ENCODE measurements at regions not wholly inside any gene's neighbourhood (a gene's known extent, or its start where the extent isn't known, plus 50 kb on each side); places are given as distances from the start of the nearest gene placed in this dataset.

DNA sequence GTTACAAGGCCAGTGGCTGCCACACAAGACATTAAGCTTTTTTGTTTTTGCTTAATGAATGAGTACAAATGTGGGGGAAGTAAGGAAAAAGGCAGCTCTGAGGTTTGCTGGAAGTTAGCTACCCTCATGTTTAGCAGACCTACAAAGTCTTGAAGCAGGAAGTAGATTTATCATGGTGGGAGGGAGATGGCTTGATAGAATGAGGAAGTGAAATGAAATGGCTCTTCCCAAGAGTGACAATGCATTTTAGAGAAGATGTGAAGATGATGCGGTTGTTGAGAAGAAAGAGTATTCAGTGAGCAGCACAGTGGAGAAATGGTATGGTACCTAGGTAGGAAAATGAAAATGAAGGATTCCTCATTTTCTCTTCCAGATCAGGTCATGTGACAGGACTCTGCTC, 108.0 kb downstream of the SLIT2 start:
- ATAC-seq, result no peak
- TF ChIP-seq, protein P1, sequence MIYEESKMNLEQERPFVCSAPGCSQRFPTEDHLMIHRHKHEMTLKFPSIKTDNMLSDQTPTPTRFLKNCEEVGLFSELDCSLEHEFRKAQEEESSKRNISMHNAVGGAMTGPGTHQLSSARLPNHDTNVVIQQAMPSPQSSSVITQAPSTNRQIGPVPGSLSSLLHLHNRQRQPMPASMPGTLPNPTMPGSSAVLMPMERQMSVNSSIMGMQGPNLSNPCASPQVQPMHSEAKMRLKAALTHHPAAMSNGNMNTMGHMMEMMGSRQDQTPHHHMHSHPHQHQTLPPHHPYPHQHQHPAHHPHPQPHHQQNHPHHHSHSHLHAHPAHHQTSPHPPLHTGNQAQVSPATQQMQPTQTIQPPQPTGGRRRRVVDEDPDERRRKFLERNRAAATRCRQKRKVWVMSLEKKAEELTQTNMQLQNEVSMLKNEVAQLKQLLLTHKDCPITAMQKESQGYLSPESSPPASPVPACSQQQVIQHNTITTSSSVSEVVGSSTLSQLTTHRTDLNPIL (CRISPR knock-in tag; IDR thresholded peaks at IDR 0.05; ENCODE audit: low read depth), result no peak
- TF ChIP-seq ZC3H10 (CRISPR knock-in tag; IDR thresholded peaks at IDR 0.05) (no peak), CSDC2 (CRISPR knock-in tag; IDR thresholded peaks at IDR 0.05) (no peak), BACH2 (CRISPR knock-in tag; IDR thresholded peaks at IDR 0.05; ENCODE audit: borderline replicate concordance) (no peak), OSR1 (CRISPR knock-in tag; IDR thresholded peaks at IDR 0.05) (no peak), ZNF565 (CRISPR knock-in tag; conservative IDR thresholded peaks at IDR 0.05; ENCODE audit: low read depth) (no peak), ESRRG (CRISPR knock-in tag; IDR thresholded peaks at IDR 0.05) (no peak), TCF4 (CRISPR knock-in tag; IDR thresholded peaks at IDR 0.05; ENCODE audit: borderline replicate concordance) (no peak), ISL1 (CRISPR knock-in tag; IDR thresholded peaks at IDR 0.05) (no peak), SNAI2 (CRISPR knock-in tag; IDR thresholded peaks at IDR 0.05) (no peak), ZNF8 (CRISPR knock-in tag; IDR thresholded peaks at IDR 0.05) (no peak), RARB (CRISPR knock-in tag; IDR thresholded peaks at IDR 0.05) (no peak), ARNTL (CRISPR knock-in tag; IDR thresholded peaks at IDR 0.05; ENCODE audit: borderline replicate concordance, low read depth) (no peak), PPARA (CRISPR knock-in tag; IDR thresholded peaks at IDR 0.05; ENCODE audit: borderline replicate concordance) (no peak)
- TF ChIP-seq, protein P2, sequence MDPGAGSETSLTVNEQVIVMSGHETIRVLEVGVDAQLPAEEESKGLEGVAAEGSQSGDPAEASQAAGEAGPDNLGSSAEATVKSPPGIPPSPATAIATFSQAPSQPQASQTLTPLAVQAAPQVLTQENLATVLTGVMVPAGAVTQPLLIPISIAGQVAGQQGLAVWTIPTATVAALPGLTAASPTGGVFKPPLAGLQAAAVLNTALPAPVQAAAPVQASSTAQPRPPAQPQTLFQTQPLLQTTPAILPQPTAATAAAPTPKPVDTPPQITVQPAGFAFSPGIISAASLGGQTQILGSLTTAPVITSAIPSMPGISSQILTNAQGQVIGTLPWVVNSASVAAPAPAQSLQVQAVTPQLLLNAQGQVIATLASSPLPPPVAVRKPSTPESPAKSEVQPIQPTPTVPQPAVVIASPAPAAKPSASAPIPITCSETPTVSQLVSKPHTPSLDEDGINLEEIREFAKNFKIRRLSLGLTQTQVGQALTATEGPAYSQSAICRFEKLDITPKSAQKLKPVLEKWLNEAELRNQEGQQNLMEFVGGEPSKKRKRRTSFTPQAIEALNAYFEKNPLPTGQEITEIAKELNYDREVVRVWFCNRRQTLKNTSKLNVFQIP (CRISPR knock-in tag; IDR thresholded peaks at IDR 0.05; ENCODE audit: borderline replicate concordance, low read depth), result no peak
- TF ChIP-seq, protein P3, sequence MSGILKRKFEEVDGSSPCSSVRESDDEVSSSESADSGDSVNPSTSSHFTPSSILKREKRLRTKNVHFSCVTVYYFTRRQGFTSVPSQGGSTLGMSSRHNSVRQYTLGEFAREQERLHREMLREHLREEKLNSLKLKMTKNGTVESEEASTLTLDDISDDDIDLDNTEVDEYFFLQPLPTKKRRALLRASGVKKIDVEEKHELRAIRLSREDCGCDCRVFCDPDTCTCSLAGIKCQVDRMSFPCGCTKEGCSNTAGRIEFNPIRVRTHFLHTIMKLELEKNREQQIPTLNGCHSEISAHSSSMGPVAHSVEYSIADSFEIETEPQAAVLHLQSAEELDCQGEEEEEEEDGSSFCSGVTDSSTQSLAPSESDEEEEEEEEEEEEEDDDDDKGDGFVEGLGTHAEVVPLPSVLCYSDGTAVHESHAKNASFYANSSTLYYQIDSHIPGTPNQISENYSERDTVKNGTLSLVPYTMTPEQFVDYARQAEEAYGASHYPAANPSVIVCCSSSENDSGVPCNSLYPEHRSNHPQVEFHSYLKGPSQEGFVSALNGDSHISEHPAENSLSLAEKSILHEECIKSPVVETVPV (CRISPR knock-in tag; IDR thresholded peaks at IDR 0.05), result no peak
- TF ChIP-seq, protein P4, sequence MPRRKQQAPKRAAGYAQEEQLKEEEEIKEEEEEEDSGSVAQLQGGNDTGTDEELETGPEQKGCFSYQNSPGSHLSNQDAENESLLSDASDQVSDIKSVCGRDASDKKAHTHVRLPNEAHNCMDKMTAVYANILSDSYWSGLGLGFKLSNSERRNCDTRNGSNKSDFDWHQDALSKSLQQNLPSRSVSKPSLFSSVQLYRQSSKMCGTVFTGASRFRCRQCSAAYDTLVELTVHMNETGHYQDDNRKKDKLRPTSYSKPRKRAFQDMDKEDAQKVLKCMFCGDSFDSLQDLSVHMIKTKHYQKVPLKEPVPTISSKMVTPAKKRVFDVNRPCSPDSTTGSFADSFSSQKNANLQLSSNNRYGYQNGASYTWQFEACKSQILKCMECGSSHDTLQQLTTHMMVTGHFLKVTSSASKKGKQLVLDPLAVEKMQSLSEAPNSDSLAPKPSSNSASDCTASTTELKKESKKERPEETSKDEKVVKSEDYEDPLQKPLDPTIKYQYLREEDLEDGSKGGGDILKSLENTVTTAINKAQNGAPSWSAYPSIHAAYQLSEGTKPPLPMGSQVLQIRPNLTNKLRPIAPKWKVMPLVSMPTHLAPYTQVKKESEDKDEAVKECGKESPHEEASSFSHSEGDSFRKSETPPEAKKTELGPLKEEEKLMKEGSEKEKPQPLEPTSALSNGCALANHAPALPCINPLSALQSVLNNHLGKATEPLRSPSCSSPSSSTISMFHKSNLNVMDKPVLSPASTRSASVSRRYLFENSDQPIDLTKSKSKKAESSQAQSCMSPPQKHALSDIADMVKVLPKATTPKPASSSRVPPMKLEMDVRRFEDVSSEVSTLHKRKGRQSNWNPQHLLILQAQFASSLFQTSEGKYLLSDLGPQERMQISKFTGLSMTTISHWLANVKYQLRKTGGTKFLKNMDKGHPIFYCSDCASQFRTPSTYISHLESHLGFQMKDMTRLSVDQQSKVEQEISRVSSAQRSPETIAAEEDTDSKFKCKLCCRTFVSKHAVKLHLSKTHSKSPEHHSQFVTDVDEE (CRISPR knock-in tag; IDR thresholded peaks at IDR 0.05), result no peak

DNA sequence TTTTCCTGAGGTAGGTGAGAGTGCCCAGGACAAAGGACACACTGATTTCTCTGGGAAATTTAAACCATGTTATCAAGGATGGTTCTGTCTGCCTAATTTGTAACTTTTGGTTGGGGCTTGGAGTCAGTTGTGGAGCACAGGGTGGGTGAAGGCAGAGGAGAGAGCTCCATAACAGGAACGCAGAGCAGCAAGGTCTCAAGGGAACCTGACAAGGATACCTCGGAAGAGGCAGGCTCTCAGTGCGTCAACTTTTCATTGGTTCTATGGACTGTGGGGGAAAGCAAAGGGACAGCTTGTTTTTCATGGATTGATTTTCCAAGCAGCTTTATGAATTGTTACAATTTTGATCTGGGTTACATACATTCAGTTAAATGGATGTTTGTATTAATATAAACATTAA, 110.4 kb downstream of the SLIT2 start:
- no peak for ATAC-seq
- TF ChIP-seq, protein P1 (CRISPR knock-in tag; IDR thresholded peaks at IDR 0.05; ENCODE audit: low read depth), result no peak
- TF ChIP-seq ZFP30 (CRISPR knock-in tag; IDR thresholded peaks at IDR 0.05) (no peak), ZC3H10 (CRISPR knock-in tag; IDR thresholded peaks at IDR 0.05) (no peak)

DNA sequence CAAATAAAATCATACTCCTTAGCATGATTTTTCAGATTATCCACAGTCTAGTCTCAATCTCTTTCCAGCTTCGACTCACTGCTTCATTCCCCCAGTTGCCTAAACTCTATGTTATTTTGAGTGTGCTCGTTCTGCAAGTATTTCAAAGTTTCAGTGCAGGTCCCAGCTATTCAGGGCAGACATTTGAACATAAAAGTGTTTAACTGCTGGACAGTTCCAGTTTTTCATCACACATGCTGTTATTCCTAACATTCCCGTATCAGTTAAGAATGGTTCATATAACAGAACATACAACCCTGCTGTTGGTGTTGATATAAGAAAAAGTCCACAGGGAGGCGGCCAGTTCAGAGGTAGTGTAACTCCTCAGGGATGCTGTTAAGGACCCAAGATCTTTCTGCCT, 113.3 kb downstream of the SLIT2 start:
- no peak for ATAC-seq
- no peak for TF ChIP-seq ZNF565 (CRISPR knock-in tag; conservative IDR thresholded peaks at IDR 0.05; ENCODE audit: low read depth)
- TF ChIP-seq ZNF70 (CRISPR knock-in tag; IDR thresholded peaks at IDR 0.05), result no peak
- TF ChIP-seq, protein P3 (CRISPR knock-in tag; IDR thresholded peaks at IDR 0.05), result no peak
- TF ChIP-seq PPARA (CRISPR knock-in tag; IDR thresholded peaks at IDR 0.05; ENCODE audit: borderline replicate concordance), result no peak
- TF ChIP-seq BACH2 (CRISPR knock-in tag; IDR thresholded peaks at IDR 0.05; ENCODE audit: borderline replicate concordance), result no peak
- TF ChIP-seq SNAI2 (CRISPR knock-in tag; IDR thresholded peaks at IDR 0.05), result no peak
- no peak for TF ChIP-seq ZFP30 (CRISPR knock-in tag; IDR thresholded peaks at IDR 0.05)
- no peak for TF ChIP-seq TOX (CRISPR knock-in tag; IDR thresholded peaks at IDR 0.05; ENCODE audit: borderline replicate concordance)
- no peak for TF ChIP-seq ARNTL (CRISPR knock-in tag; IDR thresholded peaks at IDR 0.05; ENCODE audit: borderline replicate concordance, low read depth)
- TF ChIP-seq, protein P4 (CRISPR knock-in tag; IDR thresholded peaks at IDR 0.05), result no peak
- no peak for TF ChIP-seq ESRRG (CRISPR knock-in tag; IDR thresholded peaks at IDR 0.05)
- TF ChIP-seq, protein P5, sequence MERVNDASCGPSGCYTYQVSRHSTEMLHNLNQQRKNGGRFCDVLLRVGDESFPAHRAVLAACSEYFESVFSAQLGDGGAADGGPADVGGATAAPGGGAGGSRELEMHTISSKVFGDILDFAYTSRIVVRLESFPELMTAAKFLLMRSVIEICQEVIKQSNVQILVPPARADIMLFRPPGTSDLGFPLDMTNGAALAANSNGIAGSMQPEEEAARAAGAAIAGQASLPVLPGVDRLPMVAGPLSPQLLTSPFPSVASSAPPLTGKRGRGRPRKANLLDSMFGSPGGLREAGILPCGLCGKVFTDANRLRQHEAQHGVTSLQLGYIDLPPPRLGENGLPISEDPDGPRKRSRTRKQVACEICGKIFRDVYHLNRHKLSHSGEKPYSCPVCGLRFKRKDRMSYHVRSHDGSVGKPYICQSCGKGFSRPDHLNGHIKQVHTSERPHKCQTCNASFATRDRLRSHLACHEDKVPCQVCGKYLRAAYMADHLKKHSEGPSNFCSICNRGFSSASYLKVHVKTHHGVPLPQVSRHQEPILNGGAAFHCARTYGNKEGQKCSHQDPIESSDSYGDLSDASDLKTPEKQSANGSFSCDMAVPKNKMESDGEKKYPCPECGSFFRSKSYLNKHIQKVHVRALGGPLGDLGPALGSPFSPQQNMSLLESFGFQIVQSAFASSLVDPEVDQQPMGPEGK (CRISPR knock-in tag; IDR thresholded peaks at IDR 0.05; ENCODE audit: borderline replicate concordance), result no peak
- no peak for TF ChIP-seq ZNF8 (CRISPR knock-in tag; IDR thresholded peaks at IDR 0.05)
- no peak for TF ChIP-seq TCF4 (CRISPR knock-in tag; IDR thresholded peaks at IDR 0.05; ENCODE audit: borderline replicate concordance)
